H9 (cell line): ENCODE measurements at regions not wholly inside any gene's neighbourhood (a gene's known extent, or its start where the extent isn't known, plus 50 kb on each side); places are given as distances from the start of the nearest gene placed in this dataset.

Experiments used
- DNase-seq: peaks from one replicate; pipeline ENCODE4 v3.0.0-alpha.2; 2017
- H2AFZ ChIP-seq: one replicate; pipeline ENCODE4 v1.6.1; 2013; ENCODE audit warnings: mild to moderate bottlenecking, low read length, control low read depth, moderate library complexity
- H2AK5ac ChIP-seq: 2 replicates; pipeline ENCODE4 v1.6.1; 2013; ENCODE audit warnings: low read length, control low read depth, mixed read lengths; ENCODE audit not compliant: insufficient read length
- H2BK120ac ChIP-seq: one replicate; pipeline ENCODE4 v1.6.1; 2013; ENCODE audit warnings: low read depth, mild to moderate bottlenecking, low read length, control low read depth, inconsistent platforms; ENCODE audit not compliant: poor library complexity, severe bottlenecking
- H2BK12ac ChIP-seq: 2 replicates; pipeline ENCODE4 v1.6.1; 2013; ENCODE audit warnings: low read length, control low read depth, mixed read lengths, low read depth; ENCODE audit not compliant: insufficient read length
- H2BK15ac ChIP-seq: 2 replicates; pipeline ENCODE4 v1.6.1; 2013; ENCODE audit warnings: low read depth, low read length, control low read depth
- H2BK20ac ChIP-seq: one replicate; pipeline ENCODE4 v1.6.1; 2013; ENCODE audit warnings: low read depth, mild to moderate bottlenecking, low read length, control low read depth, inconsistent platforms; ENCODE audit not compliant: poor library complexity, severe bottlenecking
- H2BK5ac ChIP-seq: 2 replicates; pipeline ENCODE4 v1.6.1; 2013; ENCODE audit warnings: low read length, control low read depth, mixed read lengths; ENCODE audit not compliant: insufficient read length
- H3K14ac ChIP-seq: 2 replicates; pipeline ENCODE4 v1.6.1; 2013; ENCODE audit warnings: low read length, control low read depth; ENCODE audit not compliant: insufficient read depth
- H3K18ac ChIP-seq: 2 replicates; pipeline ENCODE4 v1.6.1; 2013; ENCODE audit warnings: low read depth, mild to moderate bottlenecking, mixed read lengths, low read length, control low read depth; ENCODE audit not compliant: insufficient read length
- H3K23ac ChIP-seq: 2 replicates; pipeline ENCODE4 v1.6.1; 2013; ENCODE audit warnings: low read length, control low read depth, mixed read lengths, low read depth; ENCODE audit not compliant: insufficient read length
- H3K23me2 ChIP-seq: 2 replicates; pipeline ENCODE4 v1.6.1; 2013; ENCODE audit warnings: low read depth, mild to moderate bottlenecking, mixed read lengths, low read length, control low read depth; ENCODE audit not compliant: insufficient read length, poor library complexity, severe bottlenecking
- H3K27ac ChIP-seq: 2 replicates; pipeline ENCODE4 v1.5.1; 2013; ENCODE audit warnings: low read length, control low read depth, mixed read lengths, low read depth; ENCODE audit not compliant: insufficient read length
- H3K27me3 ChIP-seq: 2 replicates; pipeline ENCODE4 v1.6.1; 2013; ENCODE audit warnings: low read length, control low read depth, inconsistent platforms; ENCODE audit not compliant: insufficient read depth
- H3K4ac ChIP-seq: 2 replicates; pipeline ENCODE4 v1.6.1; 2013; ENCODE audit warnings: low read depth, mild to moderate bottlenecking, control low read depth, inconsistent platforms, low read length, moderate library complexity
- H3K4me1 ChIP-seq: 2 replicates; pipeline ENCODE4 v1.6.1; 2013; ENCODE audit warnings: low read length, control low read depth, inconsistent platforms; ENCODE audit not compliant: insufficient read depth
- H3K4me2 ChIP-seq: 2 replicates; pipeline ENCODE4 v1.6.1; 2013; ENCODE audit warnings: low read length, control low read depth, mixed read lengths; ENCODE audit not compliant: insufficient read length, insufficient read depth
- H3K56ac ChIP-seq: 2 replicates; pipeline ENCODE4 v1.6.1; 2013; ENCODE audit warnings: low read depth, mild to moderate bottlenecking, mixed read lengths, low read length, control low read depth; ENCODE audit not compliant: insufficient read length
- H3K79me1 ChIP-seq: 2 replicates; pipeline ENCODE4 v1.6.1; 2013; ENCODE audit warnings: low read depth, mild to moderate bottlenecking, moderate library complexity, low read length, control low read depth, inconsistent platforms; ENCODE audit not compliant: insufficient read depth, poor library complexity, severe bottlenecking
- H3K79me2 ChIP-seq: 2 replicates; pipeline ENCODE4 v1.6.1; 2013; ENCODE audit warnings: low read length, control low read depth, inconsistent platforms; ENCODE audit not compliant: insufficient read depth
- H3K9ac ChIP-seq: 2 replicates; pipeline ENCODE4 v1.6.1; 2013; ENCODE audit warnings: low read length, control low read depth, mixed read lengths; ENCODE audit not compliant: insufficient read length; ENCODE audit errors: extremely low read depth
- H3K9me3 ChIP-seq: one replicate; pipeline ENCODE4 v1.6.1; 2013; ENCODE audit warnings: low read depth, low read length, inconsistent platforms; ENCODE audit not compliant: control insufficient read depth
- H3T11ph ChIP-seq: one replicate; pipeline ENCODE4 v1.6.1; 2013; ENCODE audit warnings: mild to moderate bottlenecking, low read length, control low read depth, inconsistent platforms
- H4K20me1 ChIP-seq: one replicate; pipeline ENCODE4 v1.6.1; 2013; ENCODE audit not compliant: control insufficient read depth, insufficient read length, insufficient read depth
- H4K5ac ChIP-seq: 2 replicates; pipeline ENCODE4 v1.6.1; 2013; ENCODE audit warnings: low read depth, mild to moderate bottlenecking, mixed read lengths, low read length, control low read depth; ENCODE audit not compliant: insufficient read length
- H4K8ac ChIP-seq: replicated peaks from 2 replicates; pipeline ENCODE4 v1.6.1; 2013; ENCODE audit warnings: low read length, control low read depth, mixed read lengths, low read depth; ENCODE audit not compliant: insufficient read length
- H4K91ac ChIP-seq: 2 replicates; pipeline ENCODE4 v1.6.1; 2013; ENCODE audit warnings: low read depth, mild to moderate bottlenecking, moderate library complexity, mixed read lengths, low read length, control low read depth; ENCODE audit not compliant: insufficient read length
- H3K27ac Mint-ChIP-seq, 3 experiments: 2 replicates in 2 of 3; 3 replicates in 1 of 3; pipeline ENCODE4 v1.8.0; 2020 to 2021; ENCODE audit warnings: mixed read lengths in 3 of 3, mild to moderate bottlenecking in 1 of 3, moderate library complexity in 1 of 3
- H3K27me3 Mint-ChIP-seq: 2 replicates; pipeline ENCODE4 v1.8.0; 2021; ENCODE audit warnings: low read depth, mild to moderate bottlenecking, moderate library complexity, mixed read lengths
- H3K36me3 Mint-ChIP-seq, 3 experiments: 2 replicates in 2 of 3; 3 replicates in 1 of 3; pipeline ENCODE4 v1.8.0; 2020 to 2021; ENCODE audit warnings: low read depth in 3 of 3, mixed read lengths in 3 of 3; ENCODE audit not compliant: insufficient read depth in 1 of 3
- H3K4me1 Mint-ChIP-seq, 2 experiments: 2 replicates each; pipeline ENCODE4 v1.8.0; 2020; ENCODE audit warnings: mixed read lengths in 2 of 2
- H3K4me3 Mint-ChIP-seq, 2 experiments: 2 replicates in 1 of 2; 3 replicates in 1 of 2; pipeline ENCODE4 v1.8.0; 2020 to 2021; ENCODE audit warnings: mild to moderate bottlenecking in 2 of 2, mixed read lengths in 2 of 2, moderate library complexity in 1 of 2
- H3K9me3 Mint-ChIP-seq, 2 experiments: 2 replicates in 1 of 2; 3 replicates in 1 of 2; pipeline ENCODE4 v1.8.0; 2020; ENCODE audit warnings: mild to moderate bottlenecking in 2 of 2, mixed read lengths in 2 of 2, moderate library complexity in 1 of 2
- WGBS: extraction: QIAGEN DNeasy Blood & Tissue Kit; methylation state at CpG from one replicate; pipeline ENCODE4 v1.1.7; 2013; ENCODE audit warnings: missing lambda C conversion rate, low lambda C conversion rate, mixed read lengths; ENCODE audit not compliant: insufficient read length; ENCODE audit errors: extremely low coverage; 5-methylcytosine and 5-hydroxymethylcytosine counted together
- TF ChIP-seq, protein P1 (sequence below): fragments of 200-600 bp; sonication (generic); conservative IDR thresholded peaks from 3 replicates; pipeline ENCODE4 v1.8.0; 2021; ENCODE audit warnings: antibody characterized with exemption, mild to moderate bottlenecking

- Histone ChIP-seq H3K23me2 (no peaks in the 10 kb centered on the region), H3K14ac (no peak overlapping the region), H3K79me1 (no peaks in the 10 kb centered on the region), H3K4me2 (no peak overlapping the region), H2BK5ac (no peak overlapping the region), H2BK20ac (no peak overlapping the region), H3K79me2 (no peaks in the 10 kb centered on the region), H3K56ac (no peak overlapping the region), H3K4me1 (no peaks in the 10 kb centered on the region), H2AFZ (no peak overlapping the region), H4K5ac (no peak overlapping the region), H2BK120ac (no peak overlapping the region), H3K4ac (no peak overlapping the region), H3K9ac (no peak overlapping the region), H2AK5ac (no peak overlapping the region), H3K9me3 (no peaks in the 10 kb centered on the region), H2BK12ac (no peak overlapping the region), H4K8ac (no peak overlapping the region), H4K20me1 (no peaks in the 10 kb centered on the region), H4K91ac (no peak overlapping the region), H2BK15ac (no peak overlapping the region), H3K18ac (no peak overlapping the region), H3K27me3 (no peaks in the 10 kb centered on the region), H3K23ac (no peak overlapping the region), H3K27ac (no peak overlapping the region), H3T11ph (no peak overlapping the region)
- Mint-ChIP-seq H3K9me3 (no peaks in the 10 kb centered on the region), H3K36me3 (no peaks in the 10 kb centered on the region), H3K4me3 (no peak overlapping the region), H3K27ac (no peak overlapping the region), H3K27me3 (no peaks in the 10 kb centered on the region; the same call in none of the 2 replicates), H3K4me1 (no peaks in the 10 kb centered on the region)
- WGBS, result no CpG with 5 or more reads among the region's 9 CpGs
- TF ChIP-seq, protein P1, sequence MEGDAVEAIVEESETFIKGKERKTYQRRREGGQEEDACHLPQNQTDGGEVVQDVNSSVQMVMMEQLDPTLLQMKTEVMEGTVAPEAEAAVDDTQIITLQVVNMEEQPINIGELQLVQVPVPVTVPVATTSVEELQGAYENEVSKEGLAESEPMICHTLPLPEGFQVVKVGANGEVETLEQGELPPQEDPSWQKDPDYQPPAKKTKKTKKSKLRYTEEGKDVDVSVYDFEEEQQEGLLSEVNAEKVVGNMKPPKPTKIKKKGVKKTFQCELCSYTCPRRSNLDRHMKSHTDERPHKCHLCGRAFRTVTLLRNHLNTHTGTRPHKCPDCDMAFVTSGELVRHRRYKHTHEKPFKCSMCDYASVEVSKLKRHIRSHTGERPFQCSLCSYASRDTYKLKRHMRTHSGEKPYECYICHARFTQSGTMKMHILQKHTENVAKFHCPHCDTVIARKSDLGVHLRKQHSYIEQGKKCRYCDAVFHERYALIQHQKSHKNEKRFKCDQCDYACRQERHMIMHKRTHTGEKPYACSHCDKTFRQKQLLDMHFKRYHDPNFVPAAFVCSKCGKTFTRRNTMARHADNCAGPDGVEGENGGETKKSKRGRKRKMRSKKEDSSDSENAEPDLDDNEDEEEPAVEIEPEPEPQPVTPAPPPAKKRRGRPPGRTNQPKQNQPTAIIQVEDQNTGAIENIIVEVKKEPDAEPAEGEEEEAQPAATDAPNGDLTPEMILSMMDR, result no peak; the same call in 2 of the 3 replicates
- DNase-seq, result no peak
Measured at GRCh38 chr1:244204004-244204403, 152.9 kb downstream of the ZBTB18 start.
